ENCODE measurements at regions not wholly inside any gene's neighbourhood (a gene's known extent, or its start where the extent isn't known, plus 50 kb on each side); places are given as distances from the start of the nearest gene placed in this dataset.

GRCh38 chr3:177536873-177537272 is 339.6 kb upstream of the TBL1XR1 start (continued):
- no peak for TF ChIP-seq ATF2 (IDR thresholded peaks at IDR 0.05; ENCODE audit: low read length)
- TF ChIP-seq MAFK (IDR thresholded peaks at IDR 0.05; ENCODE audit: low read depth, low read length) = no peak
- no peak for TF ChIP-seq TBP (IDR thresholded peaks at IDR 0.05; ENCODE audit: low read depth, low read length)
- TF ChIP-seq EP300 (IDR thresholded peaks at IDR 0.05; ENCODE audit: borderline replicate concordance in 1 of 2, low read depth in 2 of 2, low read length in 2 of 2) = no peak
